NCI-H345 (cell line): ENCODE measurements at regions not wholly inside any gene's neighbourhood (a gene's known extent, or its start where the extent isn't known, plus 50 kb on each side); places are given as distances from the start of the nearest gene placed in this dataset.
"Not testable (repeated sequence)": the region's sequence is repeated elsewhere in the genome, so short reads cannot be mapped to it uniquely, and the experiment has no call there.

Experiments
- DNase-seq: peaks from one replicate; lab custom pipeline; 2025; lab: John Stamatoyannopoulos, UW

DNA sequence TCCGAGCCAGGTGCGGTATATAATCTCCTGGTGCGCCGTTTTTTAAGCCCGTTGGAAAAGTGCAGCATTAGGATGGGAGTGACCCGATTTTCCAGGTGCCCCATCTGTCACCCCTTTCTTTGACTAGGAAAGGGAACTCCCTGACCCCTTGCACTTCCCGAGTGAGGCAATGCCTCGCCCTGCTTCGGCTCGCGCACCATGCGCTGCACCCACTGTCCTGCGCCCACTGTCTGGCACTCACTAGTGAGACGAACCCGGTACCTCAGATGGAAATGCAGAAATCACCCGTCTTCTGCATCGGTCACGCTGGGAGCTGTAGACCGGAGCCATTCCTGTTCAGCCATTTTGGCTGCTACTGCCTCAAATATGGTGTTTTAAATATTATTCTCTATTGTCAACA, 198.0 kb downstream of the MEIS1 start:
- not testable (repeated sequence) for DNase-seq

DNA sequence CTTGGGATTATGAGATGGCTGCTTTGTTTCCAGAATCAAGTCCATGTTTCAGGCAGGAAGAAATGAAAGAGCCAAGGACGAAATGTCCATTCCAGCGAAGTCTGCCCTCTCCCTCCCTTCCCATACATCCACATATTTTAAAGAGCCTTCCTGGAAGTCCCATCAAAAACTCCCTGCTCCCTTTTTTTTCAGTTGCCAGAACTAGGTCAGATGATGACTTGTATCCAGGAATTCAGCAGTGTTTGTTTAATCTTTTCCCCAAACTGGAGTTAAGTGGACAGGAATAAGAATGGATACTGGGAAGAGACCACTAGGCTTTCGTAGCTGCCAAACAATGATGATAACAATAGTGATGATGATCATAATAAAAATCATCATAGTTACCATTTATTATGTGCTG, 198.7 kb downstream of the MEIS1 start:
- no peak for DNase-seq

DNA sequence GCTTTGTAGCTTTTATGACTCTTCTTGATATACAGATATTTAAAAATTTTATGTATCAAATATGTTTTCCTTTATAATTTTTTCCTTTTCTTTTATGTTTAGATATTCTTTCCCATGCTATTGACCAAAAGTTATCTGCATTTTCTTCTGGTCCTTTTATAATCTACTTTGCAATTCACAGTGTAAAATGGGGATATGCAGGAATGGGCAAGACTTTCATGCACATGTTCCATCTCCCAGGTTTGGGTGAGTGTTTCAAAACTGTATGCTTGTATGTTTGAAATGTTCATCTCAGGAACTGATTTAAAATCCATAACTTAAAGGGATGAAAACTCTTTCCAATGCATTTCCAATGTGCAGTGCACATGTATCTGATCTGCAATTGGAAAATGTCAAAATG, 199.9 kb downstream of the MEIS1 start:
- DNase-seq, result no peak

DNA sequence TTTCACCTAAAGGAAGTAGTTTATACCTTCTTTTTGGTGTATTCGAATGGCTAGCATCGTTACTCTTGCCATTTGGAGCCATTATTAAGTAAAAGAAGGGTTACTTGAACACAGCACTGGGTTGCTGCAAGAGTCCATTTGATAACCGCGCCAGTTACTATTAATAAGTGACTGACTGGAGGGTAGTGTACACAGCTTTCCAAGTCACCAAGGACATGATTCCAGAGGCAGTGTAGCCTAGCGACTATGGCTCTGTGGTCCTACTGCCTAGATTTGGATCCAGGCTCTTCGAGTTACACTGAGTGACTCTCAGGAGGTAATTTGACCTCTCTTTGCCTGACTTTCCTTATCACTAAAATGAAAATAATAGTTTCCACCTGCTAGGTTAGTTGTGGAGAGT, 206.8 kb downstream of the MEIS1 start:
- DNase-seq, result no peak

DNA sequence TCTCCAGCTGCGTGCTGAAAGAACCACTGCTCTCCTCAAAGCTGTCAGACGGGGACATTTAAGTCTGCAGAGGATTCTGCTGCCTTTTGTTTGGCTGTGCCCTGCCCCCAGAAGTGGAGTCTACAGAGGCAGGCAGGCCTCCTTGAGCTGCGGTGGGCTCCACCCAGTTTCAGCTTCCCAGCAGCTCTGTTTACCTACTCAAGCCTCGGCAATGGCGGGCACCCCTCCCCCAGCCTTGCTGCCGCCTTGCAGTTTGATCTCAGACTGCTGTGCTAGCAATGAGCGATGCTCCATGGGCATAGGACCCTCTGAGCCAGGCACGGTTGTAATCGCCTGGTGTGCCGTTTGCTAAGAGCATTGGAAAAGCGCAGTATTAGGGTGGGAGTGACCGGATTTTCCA, 213.2 kb downstream of the MEIS1 start:
- not testable (repeated sequence) for DNase-seq

DNA sequence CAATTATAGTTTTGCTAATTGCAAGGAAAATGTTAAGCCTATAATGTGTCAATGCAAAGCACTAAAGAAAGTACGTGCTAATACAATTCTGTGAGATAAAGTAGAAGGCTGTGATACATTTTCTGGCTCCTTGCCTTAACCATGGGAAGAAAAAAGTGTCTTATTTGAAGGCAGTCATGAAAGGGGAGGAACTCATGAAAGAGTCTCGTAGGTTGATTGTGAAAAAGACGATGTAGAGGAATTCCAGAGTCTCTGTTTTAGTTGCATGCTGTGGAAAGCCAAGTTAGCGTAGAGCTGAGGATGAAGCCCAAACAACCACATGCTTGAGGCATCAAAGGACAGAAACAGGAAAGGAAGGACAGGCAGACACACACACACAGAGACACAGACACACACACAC, 214.1 kb downstream of the MEIS1 start:
- no peak for DNase-seq

DNA sequence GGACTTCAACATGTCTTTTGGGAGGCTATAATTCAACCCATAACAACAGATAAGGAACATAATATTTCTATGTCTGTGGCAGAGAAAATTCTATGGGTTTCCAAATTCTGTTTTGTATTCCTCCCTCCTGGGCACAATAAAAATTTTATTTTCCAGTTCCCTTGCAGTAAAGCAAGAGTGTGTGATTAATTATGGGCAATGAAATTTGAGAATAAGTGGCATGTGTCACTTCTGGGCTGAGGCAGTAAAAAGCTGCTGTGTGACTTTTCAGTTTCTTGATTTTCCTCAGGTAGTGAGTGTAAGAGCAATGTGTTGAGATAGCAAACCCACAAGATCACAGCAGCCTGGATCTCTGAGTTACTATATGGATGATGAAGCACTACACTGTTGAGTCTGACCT, 216.4 kb downstream of the MEIS1 start:
- DNase-seq, result no peak

DNA sequence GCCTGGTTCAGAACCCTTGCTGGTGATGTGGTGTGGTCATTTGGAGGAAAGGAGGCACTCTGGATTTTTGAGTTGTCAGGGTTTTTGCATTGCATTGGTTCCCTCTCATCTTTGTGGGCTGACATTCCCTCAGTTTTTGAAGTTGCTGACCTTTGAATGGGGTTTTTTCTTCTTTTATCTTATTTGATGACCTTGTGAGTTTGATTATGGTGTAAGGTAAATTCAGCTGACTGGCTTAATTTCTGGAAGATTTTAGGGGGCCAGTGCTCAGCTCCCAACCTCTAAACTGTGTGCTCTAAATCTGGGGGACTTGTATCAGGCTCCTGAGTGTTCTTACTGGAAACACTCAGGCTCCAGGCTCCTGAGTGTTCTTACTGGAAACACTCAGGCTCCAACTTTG, 225.9 kb downstream of the MEIS1 start:
- DNase-seq, result no peak

DNA sequence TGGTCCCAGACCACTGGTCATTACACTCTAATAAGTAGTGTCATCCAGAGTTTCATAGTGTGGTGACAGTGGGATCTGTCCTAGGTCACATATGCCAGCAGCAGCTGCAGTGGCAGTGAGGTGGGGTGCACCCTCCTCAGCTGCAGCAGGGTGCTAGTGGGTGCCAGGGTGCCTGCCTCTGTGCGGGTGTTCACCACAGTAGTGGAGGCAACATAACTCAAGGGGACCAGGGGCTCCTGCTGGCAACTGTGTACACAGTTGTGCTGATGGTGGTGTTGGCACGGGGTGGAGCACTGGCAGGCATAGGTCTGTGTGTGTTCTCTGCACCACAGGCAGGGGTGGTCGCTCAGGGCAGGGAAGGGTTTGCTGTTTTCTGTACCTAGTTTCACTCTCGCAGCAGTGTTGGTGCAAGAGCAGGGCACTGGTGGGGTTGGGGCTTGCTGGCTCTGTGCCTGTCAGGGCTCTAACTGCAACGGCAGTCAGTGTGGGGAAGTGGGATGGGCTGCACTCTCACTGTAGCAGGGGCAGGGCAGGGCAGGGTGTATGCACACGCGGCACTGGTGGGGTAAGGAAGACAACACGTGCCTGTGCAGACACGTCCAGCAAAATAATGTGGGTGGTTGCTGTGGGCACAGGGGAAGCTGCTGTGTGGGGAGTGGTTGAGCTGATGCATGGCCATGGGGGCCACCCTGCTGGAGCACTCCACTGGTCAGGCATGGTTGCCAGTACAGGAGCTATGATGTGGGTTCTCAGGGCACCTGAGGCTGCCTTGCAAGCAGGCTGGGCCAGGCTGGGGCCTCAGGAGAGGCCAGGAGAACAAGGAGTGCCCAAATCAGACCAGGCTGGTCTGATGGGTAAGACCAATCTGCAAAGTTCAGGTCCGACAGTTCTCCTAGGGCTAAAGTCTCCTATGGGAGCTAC, 226.6 kb downstream of the MEIS1 start:
- no peak for DNase-seq

DNA sequence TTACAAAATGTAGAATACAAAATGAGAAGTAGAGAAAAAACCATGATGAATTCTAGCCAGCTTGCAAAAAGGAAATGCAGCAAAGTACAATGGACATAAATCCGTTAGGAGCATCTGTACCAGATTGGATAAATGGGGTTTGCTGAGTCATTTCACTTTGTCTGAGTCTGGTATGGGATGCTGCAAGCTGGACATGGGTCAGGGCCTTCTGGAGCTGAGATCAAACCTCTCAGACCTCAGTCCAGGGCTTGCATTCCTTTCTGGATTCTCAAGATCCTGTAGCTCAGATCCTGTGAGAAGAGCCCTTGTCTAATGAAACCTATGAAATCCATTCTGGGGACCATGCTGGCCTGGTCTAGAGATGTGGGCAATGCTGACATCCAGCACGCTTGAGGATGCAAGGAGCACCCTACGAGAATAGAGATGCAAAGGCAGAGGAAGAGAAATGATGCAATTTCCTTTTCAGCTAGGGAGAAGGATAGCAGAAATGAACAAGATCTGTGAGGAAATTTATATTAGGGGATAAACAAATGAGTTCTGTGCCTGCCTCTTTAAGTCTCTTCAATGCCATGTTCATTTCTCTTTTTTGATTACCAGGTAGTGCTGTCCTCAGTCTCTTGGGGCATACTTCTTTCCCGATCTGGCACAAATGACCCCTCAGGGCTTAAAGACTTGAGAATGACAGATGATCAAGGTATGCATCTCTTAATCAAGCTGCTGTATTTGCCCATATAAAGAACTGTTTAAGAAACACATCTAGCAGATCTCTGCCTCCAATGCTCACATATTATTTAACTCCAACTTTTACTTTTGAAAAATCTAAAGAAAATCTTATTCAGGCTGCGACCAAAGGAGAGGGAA, 230.4 kb downstream of the MEIS1 start:
- no peak for DNase-seq

DNA sequence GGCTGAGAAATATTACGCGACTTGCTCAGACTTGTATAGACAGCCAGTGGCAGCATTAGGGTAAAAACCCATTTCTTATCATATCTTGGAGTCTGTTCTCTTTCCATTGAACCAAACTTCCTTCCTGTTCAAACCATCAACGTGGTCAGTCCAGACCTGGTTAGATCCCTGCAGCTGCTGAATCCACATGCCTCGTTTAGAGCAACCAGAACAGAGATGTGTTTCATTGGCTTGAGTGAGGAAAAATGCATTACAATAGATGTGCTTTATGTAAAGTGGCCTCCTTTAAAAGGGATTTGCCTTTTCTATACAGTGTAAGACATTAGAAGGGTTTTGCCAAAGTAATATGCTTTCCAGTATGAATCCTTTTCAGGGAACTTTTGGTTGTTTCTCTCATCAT, 232.4 kb downstream of the MEIS1 start:
- no peak for DNase-seq

DNA sequence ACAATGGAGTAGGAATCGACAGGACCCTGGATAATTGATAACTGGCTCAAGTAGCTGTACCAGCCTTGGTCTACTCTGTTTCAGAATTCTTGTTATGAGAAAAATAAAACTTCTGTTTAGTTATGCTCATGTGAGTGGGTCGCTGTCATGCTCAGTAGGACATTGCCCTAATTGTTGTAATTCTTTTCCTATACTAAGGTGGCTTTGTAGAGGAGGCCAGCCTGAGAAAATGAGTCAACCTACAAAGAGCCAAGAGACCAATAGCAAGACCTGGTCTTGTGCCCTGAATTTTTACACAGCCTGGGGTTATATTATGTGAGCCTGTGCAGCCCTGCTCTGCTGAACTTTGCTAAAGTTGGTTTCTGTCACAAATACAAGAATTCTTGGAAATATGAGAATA, 238.4 kb downstream of the MEIS1 start:
- no peak for DNase-seq

DNA sequence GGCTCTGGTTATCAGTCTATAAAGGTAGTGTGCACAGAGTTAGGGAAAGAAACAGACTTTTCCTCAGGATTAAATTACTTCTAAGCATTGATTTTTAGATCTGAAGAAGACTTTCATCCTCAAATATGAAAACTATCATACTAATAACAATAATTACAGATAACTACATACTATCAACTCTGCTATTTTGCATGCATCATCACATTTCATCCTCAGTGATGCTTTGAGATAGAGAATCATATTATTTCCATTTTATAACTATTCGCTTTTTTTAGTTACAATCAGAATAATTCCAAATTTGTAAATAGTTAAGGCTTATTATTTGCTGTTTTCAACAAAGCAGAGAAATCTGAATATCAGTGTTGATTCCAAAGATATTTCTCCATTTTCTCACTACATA, 239.2 kb downstream of the MEIS1 start:
- no peak for DNase-seq

DNA sequence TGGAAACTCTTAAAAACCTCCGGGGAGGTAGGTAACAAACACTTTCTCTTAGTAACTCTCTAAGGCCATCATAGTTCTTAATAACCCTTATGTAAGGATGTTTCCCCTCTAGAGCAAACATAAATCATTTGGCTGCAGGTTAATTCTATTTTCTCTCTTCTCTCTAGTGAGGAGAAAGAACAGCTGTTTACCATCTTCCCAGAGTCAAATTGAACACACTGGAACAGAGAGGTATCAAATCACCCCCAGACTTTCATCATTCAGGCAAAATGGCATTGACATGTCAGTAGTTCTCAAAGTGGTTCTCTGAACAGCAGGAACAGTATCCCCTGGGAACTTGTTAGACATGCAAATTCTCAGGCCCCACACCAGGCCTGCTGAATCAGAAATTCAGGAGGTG, 240.7 kb downstream of the MEIS1 start:
- DNase-seq, result no peak

DNA sequence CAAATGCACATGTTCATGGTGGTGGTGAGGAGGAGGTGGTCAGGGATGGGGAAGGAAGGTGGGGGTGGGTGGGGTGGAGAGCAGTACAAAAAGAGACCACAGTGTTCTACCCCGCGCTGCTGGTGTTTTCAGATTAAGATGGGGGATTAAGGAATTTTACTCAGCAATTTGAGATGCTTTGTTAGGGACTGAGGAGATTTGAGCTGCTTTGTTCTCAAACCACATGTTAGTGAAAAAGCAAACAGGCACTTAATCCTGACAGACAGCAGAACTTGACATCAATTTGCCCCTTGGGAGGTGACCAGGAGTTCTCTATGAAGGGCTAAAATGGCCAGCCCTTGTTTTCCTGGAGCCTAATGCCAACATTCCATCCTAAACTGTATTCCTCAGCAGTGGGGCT, 244.5 kb downstream of the MEIS1 start:
- DNase-seq, result no peak

DNA sequence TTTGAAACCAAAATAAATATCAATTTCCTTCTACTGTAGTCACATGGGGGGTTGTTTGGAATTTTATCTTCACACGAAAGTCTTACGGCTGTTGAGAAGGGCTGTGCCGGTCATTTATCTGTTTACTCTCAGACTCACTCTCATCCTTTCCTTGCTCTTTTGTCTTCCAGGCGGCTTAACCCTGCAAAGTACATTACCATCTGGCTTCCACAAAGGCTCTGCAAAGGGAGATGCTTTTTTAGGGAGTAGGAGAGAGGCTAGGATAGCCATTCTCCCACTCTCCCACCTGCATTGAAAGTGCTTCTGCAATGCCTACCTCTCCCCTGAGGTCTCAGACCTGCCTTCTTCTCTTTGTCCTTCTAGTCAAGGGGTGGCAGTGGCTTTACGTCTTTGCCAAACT, 247.6 kb downstream of the MEIS1 start:
- DNase-seq, result peak; percentile 5

DNA sequence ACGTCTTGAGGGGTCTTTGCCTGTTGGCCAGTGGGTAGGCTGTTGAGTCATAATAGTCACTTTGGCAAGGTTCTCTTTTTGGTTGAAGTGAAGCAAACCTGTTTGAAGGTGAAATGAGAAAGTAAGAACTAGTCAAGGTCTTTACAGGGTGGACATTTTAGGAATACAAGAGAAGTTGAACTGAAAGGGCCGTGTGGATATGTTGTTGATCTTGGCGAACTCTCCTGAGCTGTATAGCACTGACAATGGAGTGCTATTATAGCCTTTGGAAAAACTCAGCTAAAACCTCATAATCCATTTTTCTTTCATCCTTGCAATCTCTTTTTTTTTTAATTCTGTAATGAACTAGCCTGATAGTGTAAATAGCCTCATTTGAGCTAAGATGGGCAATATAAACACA, 248.1 kb downstream of the MEIS1 start:
- no peak for DNase-seq

DNA sequence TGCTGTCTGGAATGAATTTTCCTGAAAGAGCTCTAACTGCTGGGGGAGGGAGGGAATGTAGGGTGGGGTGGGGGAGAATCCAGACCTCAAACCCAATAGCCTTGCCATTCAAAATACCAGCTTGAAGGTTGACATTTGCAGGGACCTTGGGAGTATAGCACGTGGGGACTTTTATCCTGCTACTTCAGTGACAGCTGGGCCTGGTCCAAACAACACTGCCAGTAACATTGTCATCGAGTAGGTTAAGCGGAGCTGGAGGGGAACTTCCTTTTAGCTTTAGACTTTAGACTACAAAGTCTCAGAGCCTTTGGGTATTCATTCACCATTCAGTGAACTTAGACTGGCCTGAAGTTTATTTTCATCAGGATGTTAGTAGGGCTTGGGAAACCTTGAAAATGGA, 248.7 kb downstream of the MEIS1 start:
- no peak for DNase-seq

DNA sequence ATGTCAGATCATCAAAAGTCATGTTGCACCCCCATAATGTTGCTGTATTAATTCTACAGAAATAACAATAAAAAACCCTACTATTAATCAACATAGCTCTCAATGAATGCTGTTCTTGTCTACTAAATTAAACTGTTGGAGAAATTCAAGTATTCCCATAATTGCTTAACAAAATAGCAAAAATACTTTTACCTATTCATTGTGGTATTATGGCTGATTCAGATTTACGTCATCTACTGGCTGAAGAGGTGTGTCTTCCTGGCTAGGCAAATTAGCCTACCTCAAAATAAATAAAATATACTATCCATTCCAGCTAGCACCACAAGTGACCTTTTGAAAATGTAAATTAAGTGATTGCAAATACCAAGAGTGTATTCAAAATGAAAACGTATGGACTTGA, 249.4 kb downstream of the MEIS1 start:
- DNase-seq, result no peak

DNA sequence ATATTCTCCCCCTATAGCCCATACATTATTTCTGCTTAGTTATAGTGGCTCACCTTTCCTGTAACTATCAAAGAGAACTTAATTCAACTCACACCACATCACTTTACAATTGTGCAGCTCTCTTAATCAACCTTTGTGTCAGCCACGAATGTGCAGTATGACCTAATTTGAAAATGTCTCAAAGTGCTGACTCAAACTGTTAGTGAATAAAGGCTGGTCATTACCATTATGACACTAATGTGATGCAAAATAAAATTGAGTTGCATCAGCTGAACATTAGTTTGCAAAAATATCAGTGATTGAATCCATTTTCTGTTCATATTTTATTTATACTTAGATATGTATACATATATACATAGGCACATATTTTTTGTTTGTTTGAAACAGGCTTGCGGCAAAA, 251.8 kb downstream of the MEIS1 start:
- no peak for DNase-seq

DNA sequence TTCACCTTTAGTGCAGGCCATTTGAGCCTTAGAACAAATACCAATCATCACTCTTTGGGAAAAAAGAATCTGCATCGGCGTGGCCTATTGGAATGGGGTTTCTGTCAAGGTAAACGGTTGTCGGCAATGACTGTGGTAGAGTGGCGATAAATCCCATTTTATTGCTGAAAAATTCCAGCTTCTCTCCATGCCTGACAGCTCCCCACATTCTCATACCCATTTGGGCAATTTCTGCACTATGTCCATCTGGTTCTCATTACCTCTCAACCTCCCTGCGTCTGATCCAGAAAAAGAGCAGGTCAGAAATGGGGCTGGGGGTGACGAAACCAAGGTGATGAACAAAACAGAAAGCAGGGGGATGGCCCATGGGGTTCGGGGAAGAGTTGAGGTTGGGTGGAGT, 254.0 kb downstream of the MEIS1 start:
- DNase-seq, result no peak

DNA sequence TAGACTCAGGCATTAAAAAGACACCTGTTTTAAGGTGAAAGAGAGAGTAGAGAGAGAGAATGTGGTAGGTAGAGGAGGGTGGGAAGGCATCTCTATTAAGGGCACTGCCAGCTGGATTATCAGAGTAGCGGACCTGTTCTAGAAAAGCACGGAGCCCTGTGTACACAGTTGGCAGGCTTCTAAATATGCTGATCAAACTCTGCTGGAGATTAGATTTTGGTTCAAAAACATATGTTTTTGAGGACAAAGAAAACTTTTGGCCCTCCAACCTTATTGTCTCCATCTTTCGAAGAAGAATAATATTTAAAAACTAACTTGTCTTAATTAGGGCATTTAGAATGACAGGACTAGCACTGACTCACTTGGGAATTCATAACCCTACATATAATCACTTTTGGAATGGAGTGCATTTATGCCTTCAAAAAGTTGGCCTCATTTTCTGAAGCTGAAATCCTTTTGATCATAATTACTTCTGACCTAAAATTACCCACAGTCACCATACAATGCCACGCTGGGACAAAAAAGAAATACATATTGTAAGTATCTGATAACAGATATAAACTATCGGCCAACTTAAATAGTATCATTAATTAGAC, 254.6 kb downstream of the MEIS1 start:
- DNase-seq, result no peak
